Smooth muscle cell (in vitro differentiated cells): ENCODE measurements at regions not wholly inside any gene's neighbourhood (a gene's known extent, or its start where the extent isn't known, plus 50 kb on each side); places are given as distances from the start of the nearest gene placed in this dataset.

Experiments used
- DNase-seq: peaks from one replicate; lab custom pipeline; 2025; ENCODE audit not compliant: unreplicated experiment; lab: John Stamatoyannopoulos, UW
- H2AFZ ChIP-seq: fragments of 200-600 bp; sonication (generic); 2 replicates; pipeline ENCODE4 v1.6.0; 2016; ENCODE audit warnings: antibody characterized with exemption, low read depth, mild to moderate bottlenecking
- H3F3A ChIP-seq: fragments of 200-600 bp; sonication (generic); 2 replicates; pipeline ENCODE4 v1.6.0; 2017; ENCODE audit warnings: antibody characterized with exemption, low read depth
- H3K27ac ChIP-seq: fragments of 200-600 bp; sonication (generic); 2 replicates; pipeline ENCODE4 v1.5.1; 2016; ENCODE audit warnings: low read depth, mild to moderate bottlenecking
- H3K27me3 ChIP-seq: fragments of 200-600 bp; sonication (generic); 2 replicates; pipeline ENCODE4 v1.6.1; 2016; ENCODE audit warnings: low read depth, mild to moderate bottlenecking
- H3K36me3 ChIP-seq: fragments of 200-600 bp; sonication (generic); 2 replicates; pipeline ENCODE4 v1.5.1; 2016; ENCODE audit warnings: low read depth
- H3K4me1 ChIP-seq: fragments of 200-600 bp; sonication (generic); 2 replicates; pipeline ENCODE4 v1.5.1; 2016; ENCODE audit warnings: low read depth
- H3K4me2 ChIP-seq: fragments of 200-600 bp; sonication (generic); 2 replicates; pipeline ENCODE4 v1.6.0; 2016; ENCODE audit warnings: mild to moderate bottlenecking
- H3K4me3 ChIP-seq: fragments of 200-600 bp; sonication (generic); 2 replicates; pipeline ENCODE4 v1.5.1; 2016; ENCODE audit warnings: mild to moderate bottlenecking
- H3K79me2 ChIP-seq: fragments of 200-600 bp; sonication (generic); 2 replicates; pipeline ENCODE4 v1.6.0; 2016; ENCODE audit warnings: low read depth, mild to moderate bottlenecking
- H3K9ac ChIP-seq: fragments of 200-600 bp; sonication (generic); 2 replicates; pipeline ENCODE4 v1.6.0; 2016; ENCODE audit warnings: low read depth
- H3K9me3 ChIP-seq: fragments of 200-600 bp; sonication (generic); replicated peaks from 2 replicates; pipeline ENCODE4 v1.5.1; 2016; ENCODE audit warnings: low read depth
- H4K20me1 ChIP-seq: fragments of 200-600 bp; sonication (generic); 2 replicates; pipeline ENCODE4 v1.6.0; 2016; ENCODE audit warnings: low read depth
- CTCF ChIP-seq: fragments of 200-600 bp; sonication (generic); IDR thresholded peaks from 2 replicates; pipeline ENCODE4 v1.5.1; 2017; ENCODE audit warnings: borderline replicate concordance, mild to moderate bottlenecking, antibody characterized with exemption; ENCODE audit not compliant: insufficient read depth, poor library complexity, severe bottlenecking
- WGBS: methylation state at CpG from one replicate; pipeline ENCODE4 v1.1.7; 2016; ENCODE audit warnings: low lambda C conversion rate; 5-methylcytosine and 5-hydroxymethylcytosine counted together

GRCh38 chr19:31166206-31166605 lies 183.0 kb downstream of the TSHZ3 start:
- Histone ChIP-seq H4K20me1 (no peaks in the 10 kb centered on the region), H2AFZ (no peak overlapping the region), H3F3A (no peaks in the 10 kb centered on the region), H3K4me1 (no peaks in the 10 kb centered on the region), H3K4me2 (no peak overlapping the region), H3K27me3 (no peaks in the 10 kb centered on the region), H3K9me3 (no peaks in the 10 kb centered on the region), H3K4me3 (no peak overlapping the region), H3K36me3 (no peaks in the 10 kb centered on the region), H3K79me2 (no peaks in the 10 kb centered on the region), H3K9ac (no peak overlapping the region), H3K27ac (no peak overlapping the region)
- 64% methylated on average over 2 of the region's 2 CpGs for WGBS
- DNase-seq = no peak
- no peak for TF ChIP-seq CTCF

- Histone ChIP-seq H4K20me1 (no peaks in the 10 kb centered on the region), H3K9me3 (no peaks in the 10 kb centered on the region), H2AFZ (no peak overlapping the region), H3K4me1 (no peaks in the 10 kb centered on the region), H3F3A (peaks cover 4% of the 10 kb centered on the region), H3K4me2 (no peak overlapping the region), H3K27ac (no peak overlapping the region), H3K36me3 (no peaks in the 10 kb centered on the region), H3K4me3 (no peak overlapping the region), H3K79me2 (no peaks in the 10 kb centered on the region), H3K9ac (no peak overlapping the region), H3K27me3 (no peaks in the 10 kb centered on the region)
- TF ChIP-seq CTCF = no peak
- no peak for DNase-seq
- WGBS = 75% methylated on average over 20 of the region's 20 CpGs
Measured at GRCh38 chr19:31164791-31165251, 184.4 kb downstream of the TSHZ3 start.

DNA sequence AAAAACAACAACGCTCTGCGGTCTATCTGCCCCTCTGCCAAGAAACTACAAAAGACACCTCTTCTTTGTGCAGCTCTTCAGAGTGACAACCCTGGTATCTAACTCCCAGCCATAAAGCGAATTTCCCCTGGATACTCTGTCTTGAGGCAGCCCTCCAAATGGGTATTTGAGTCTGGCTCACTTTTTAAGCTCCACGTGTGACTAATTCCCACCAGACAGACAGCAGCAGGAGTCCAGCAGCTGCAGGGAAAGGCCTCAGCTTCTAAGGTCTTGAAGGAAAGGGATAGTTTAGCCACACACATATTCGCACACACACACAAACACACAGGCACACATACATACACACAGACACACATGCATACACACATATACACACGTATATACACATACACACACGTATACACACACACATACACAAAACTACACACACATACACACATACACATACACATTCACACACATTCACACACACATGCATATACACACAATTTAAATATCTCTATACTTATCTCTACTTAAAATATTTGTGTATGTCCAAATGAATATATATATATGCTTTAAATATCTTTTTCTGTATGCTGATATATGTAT lies 188.8 kb downstream of the TSHZ3 start:
- 73% methylated on average over 7 of the region's 7 CpGs for WGBS
- Histone ChIP-seq H3K4me3 (no peak overlapping the region), H3K36me3 (no peaks in the 10 kb centered on the region), H3K79me2 (no peaks in the 10 kb centered on the region), H2AFZ (no peak overlapping the region), H3K27ac (no peak overlapping the region), H4K20me1 (no peaks in the 10 kb centered on the region), H3K4me1 (no peaks in the 10 kb centered on the region), H3K27me3 (no peaks in the 10 kb centered on the region), H3K9me3 (no peaks in the 10 kb centered on the region), H3K4me2 (no peak overlapping the region), H3F3A (peaks cover 4% of the 10 kb centered on the region), H3K9ac (no peak overlapping the region)
- no peak for DNase-seq
- TF ChIP-seq CTCF = no peak

DNA sequence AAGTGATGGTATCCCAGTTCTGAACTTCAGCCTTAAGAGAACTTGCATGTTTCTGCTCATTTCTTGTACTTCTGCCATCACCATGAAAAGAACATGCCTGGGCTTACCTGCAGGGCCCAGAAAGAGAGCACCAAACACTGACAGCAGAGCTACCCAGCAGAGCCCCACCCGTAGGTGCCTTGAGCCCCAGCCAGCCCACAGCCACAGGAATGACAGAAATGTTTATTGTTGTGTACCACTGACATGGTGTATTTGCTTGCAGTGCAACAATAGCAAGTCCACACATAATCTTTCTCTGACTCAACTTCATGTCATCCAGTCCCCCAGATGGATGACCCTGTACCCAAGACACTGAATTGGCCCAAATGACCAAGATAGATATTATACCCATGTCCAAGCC lies 195.2 kb downstream of the TSHZ3 start:
- H3K27ac ChIP-seq = no peak overlapping the region
- no peaks in the 10 kb centered on the region for H3K27me3 ChIP-seq
- no peaks in the 10 kb centered on the region for H3K79me2 ChIP-seq
- WGBS = 69% methylated on average over 1 of the region's 1 CpG
- no peak overlapping the region for H3K4me2 ChIP-seq
- no peak for TF ChIP-seq CTCF
- H3K4me3 ChIP-seq = no peak overlapping the region
- H3F3A ChIP-seq = no peaks in the 10 kb centered on the region
- H3K36me3 ChIP-seq = no peaks in the 10 kb centered on the region
- H4K20me1 ChIP-seq = no peaks in the 10 kb centered on the region
- H3K4me1 ChIP-seq = no peaks in the 10 kb centered on the region
- H3K9ac ChIP-seq = no peak overlapping the region
- H3K9me3 ChIP-seq = no peaks in the 10 kb centered on the region
- DNase-seq = no peak
- no peak overlapping the region for H2AFZ ChIP-seq
